ENCODE measurements at regions not wholly inside any gene's neighbourhood (a gene's known extent, or its start where the extent isn't known, plus 50 kb on each side); places are given as distances from the start of the nearest gene placed in this dataset.
A peak's percentile ranks its signal among the peaks of the same experiment; 100 is the strongest.

DNA sequence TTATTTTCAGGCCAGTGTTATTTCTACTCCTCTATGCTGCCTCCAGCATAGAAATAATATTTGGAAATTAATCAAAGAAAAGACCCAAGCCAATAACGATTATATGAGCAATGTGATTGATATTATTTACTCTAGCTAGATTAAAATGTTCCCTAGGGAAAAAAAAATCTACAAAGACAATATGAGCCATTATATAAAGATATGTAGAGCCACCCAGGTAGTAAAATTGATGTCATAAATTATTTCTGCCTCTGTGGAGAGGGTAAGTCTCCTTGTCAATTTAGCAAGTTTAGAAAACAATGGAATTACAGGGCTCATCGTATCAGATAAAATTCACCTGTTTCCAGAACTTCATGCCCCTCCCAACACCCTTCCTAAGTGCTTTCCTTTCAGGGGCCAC, 202.9 kb downstream of the RDH14 start:
- Histone ChIP-seq H3K27ac (no peak overlapping the region), H3K4me3 (no peak overlapping the region), H3K36me3 (no peaks in the 10 kb centered on the region), H3K4me1 (no peaks in the 10 kb centered on the region), H3K9me3 (no peaks in the 10 kb centered on the region), H3K27me3 (no peaks in the 10 kb centered on the region)
- intact Hi-C loops (cut with DNase I) = no loop called here
- DNase-seq (no peak), ATAC-seq (no peak)
- WGBS, 4 donors = 79 to 82% (median 81%) methylated on average over 2 of the region's 2 CpGs
- TF ChIP-seq POLR2A (IDR thresholded peaks at IDR 0.05) = no peak
- TF ChIP-seq, protein P1, sequence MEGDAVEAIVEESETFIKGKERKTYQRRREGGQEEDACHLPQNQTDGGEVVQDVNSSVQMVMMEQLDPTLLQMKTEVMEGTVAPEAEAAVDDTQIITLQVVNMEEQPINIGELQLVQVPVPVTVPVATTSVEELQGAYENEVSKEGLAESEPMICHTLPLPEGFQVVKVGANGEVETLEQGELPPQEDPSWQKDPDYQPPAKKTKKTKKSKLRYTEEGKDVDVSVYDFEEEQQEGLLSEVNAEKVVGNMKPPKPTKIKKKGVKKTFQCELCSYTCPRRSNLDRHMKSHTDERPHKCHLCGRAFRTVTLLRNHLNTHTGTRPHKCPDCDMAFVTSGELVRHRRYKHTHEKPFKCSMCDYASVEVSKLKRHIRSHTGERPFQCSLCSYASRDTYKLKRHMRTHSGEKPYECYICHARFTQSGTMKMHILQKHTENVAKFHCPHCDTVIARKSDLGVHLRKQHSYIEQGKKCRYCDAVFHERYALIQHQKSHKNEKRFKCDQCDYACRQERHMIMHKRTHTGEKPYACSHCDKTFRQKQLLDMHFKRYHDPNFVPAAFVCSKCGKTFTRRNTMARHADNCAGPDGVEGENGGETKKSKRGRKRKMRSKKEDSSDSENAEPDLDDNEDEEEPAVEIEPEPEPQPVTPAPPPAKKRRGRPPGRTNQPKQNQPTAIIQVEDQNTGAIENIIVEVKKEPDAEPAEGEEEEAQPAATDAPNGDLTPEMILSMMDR (IDR thresholded peaks at IDR 0.05) = no peak

DNA sequence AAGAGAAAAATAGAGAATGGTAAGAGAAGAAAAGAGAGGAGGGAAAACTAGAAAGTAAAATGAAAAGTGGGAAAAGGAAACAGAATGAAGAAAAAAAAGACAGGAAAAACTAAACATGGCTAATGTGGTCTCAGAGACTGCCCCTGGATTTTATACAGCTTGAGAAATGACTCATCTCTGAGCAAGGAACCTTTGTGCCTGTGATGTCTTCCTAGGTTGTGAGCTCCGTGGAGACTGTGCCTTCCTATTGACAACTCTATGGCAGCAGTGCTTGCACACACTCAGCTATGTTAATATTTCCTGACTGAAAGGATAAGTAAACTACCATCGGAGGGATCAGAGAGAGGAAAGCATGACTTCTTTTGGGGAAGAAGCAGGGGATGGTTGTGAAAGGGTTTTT, 203.8 kb downstream of the RDH14 start:
- intact Hi-C loops (cut with DNase I) = no loop called here
- TF ChIP-seq, protein P1 (IDR thresholded peaks at IDR 0.05) = no peak
- no peak for TF ChIP-seq POLR2A (IDR thresholded peaks at IDR 0.05)
- ATAC-seq = no peak
- H3K36me3 ChIP-seq = no peaks in the 10 kb centered on the region
- WGBS, 4 donors = 59 to 66% (median 65%) methylated on average over 2 of the region's 2 CpGs
- no peaks in the 10 kb centered on the region for H3K27me3 ChIP-seq
- H3K4me1 ChIP-seq = no peaks in the 10 kb centered on the region
- H3K4me3 ChIP-seq = no peak overlapping the region
- no peak for DNase-seq
- H3K9me3 ChIP-seq = no peaks in the 10 kb centered on the region
- no peak overlapping the region for H3K27ac ChIP-seq

DNA sequence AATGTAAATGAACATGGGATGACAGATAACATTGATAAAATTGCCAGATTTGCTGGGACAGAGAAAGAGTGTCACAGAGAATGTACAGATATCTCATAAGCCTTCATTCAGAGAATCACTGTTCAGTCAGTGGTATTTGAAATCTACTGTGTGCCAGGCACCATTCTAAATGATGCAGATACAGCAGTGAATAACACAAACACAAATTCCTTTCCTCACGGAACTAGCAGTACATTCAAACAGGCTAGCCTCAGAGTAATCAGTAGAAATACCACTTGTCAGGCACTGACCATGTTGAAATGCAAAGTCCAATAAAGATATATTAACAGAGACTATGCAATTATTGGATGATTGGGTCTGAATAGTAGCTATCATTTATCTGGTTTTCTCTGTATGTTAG, 211.0 kb downstream of the RDH14 start:
- Histone ChIP-seq H3K4me3 (no peak overlapping the region), H3K27ac (no peak overlapping the region), H3K36me3 (no peaks in the 10 kb centered on the region), H3K9me3 (no peaks in the 10 kb centered on the region), H3K27me3 (no peaks in the 10 kb centered on the region), H3K4me1 (no peaks in the 10 kb centered on the region)
- ATAC-seq (no peak), DNase-seq (no peak)
- 17 to 42% (median 34%) methylated on average over 1 of the region's 1 CpG for WGBS, 4 donors
- TF ChIP-seq, protein P1 (IDR thresholded peaks at IDR 0.05) = no peak
- no peak for TF ChIP-seq POLR2A (IDR thresholded peaks at IDR 0.05)
- intact Hi-C loops (cut with DNase I) = no loop called here

- DNase-seq = no peak
- ATAC-seq = no peak
- H3K27me3 ChIP-seq = no peaks in the 10 kb centered on the region
- peaks cover 0 to under 1% (median 0%) of the 10 kb centered on the region in 12 donors for H3K9me3 ChIP-seq
- WGBS, 4 donors = 84 to 90% (median 88%) methylated on average over 3 of the region's 3 CpGs
- no peaks in the 10 kb centered on the region for H3K36me3 ChIP-seq
- H3K4me1 ChIP-seq = no peaks in the 10 kb centered on the region
- TF ChIP-seq, protein P1 (IDR thresholded peaks at IDR 0.05) = no peak
- no peak for TF ChIP-seq POLR2A (IDR thresholded peaks at IDR 0.05)
- H3K4me3 ChIP-seq = no peak overlapping the region
- H3K27ac ChIP-seq = peak overlapping the region in 1 of 12 donors; percentile 56
- intact Hi-C loops (cut with DNase I) = no loop called here
Measured at GRCh38 chr2:18346874-18347273, 213.6 kb downstream of the RDH14 start.
